GM12873 (cell line): ENCODE measurements at regions not wholly inside any gene's neighbourhood (a gene's known extent, or its start where the extent isn't known, plus 50 kb on each side); places are given as distances from the start of the nearest gene placed in this dataset.

ENCODE experiments used
- CTCF ChIP-seq: IDR thresholded peaks from 2 replicates; pipeline ENCODE4 v1.5.1; 2012; ENCODE audit warnings: low read depth, mild to moderate bottlenecking, moderate library complexity, low read length, control low read depth; ENCODE audit not compliant: insufficient read depth; ENCODE audit errors: missing control alignments

GRCh38 chr6:144349690-144350527, 64.8 kb downstream of the UTRN start:
- TF ChIP-seq CTCF: no peak

DNA sequence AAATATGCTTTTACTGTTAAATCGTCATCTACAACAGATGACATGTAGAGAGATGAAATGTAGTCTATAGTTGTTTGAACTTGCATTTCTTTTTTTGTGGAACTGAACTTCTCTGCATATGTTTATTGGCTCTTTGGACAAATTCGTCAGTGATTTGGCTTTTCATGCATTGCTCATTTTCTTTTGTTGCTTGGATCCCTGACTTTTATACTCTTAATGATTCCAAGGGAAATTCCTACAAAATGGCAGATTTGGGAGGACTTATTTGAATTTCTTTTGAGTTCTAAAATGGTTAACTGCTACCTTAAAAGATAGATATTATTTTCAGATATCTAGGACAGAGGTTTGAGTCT, 65.4 kb downstream of the UTRN start:
- no peak for TF ChIP-seq CTCF

- TF ChIP-seq CTCF: no peak
These were observed 66.4 kb downstream of the UTRN start for GRCh38 chr6:144351379-144352127.

- no peak for TF ChIP-seq CTCF
These were observed 67.2 kb downstream of the UTRN start for GRCh38 chr6:144352331-144352730.

DNA sequence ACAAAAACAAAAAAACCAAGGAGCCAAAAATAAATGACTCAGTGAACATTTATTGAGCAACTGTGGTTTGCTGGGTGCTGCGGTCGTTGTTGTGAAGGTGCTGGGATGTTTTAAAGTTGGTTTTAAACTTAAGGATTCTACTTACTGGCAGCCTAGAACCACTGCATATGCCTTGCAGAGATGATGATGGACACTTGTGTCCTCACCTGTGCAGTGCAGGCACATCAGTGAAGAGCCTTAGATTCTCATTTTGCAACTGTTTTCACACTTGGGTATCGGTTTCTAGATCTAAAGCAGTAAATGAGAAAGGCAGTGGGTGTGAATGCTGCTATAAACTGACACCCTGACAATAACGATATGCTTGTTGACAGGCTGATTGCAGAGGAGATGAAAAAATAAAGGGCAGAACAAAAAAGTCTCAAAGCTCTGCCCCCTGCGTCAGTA, 68.8 kb downstream of the UTRN start:
- no peak for TF ChIP-seq CTCF

DNA sequence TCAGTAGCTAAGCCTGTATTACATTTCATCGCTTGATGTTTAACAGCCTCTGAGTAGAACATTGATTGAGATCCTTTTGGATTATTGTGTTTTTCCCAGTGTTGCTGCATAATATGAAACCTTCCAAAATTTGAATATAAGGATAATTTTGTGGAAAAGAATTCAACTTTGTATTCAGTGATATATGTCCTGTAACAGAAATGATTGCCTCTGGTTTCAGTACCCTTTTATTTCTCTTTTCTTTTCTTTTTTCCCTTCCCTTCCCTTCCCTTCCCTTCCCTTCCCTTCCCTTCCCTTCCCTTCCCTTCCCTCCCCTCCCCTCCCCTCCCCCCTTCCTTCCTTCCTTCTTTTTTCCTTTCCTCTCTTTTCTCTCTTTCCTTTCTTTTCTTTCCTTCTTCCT, 74.6 kb downstream of the UTRN start:
- TF ChIP-seq CTCF: no peak

DNA sequence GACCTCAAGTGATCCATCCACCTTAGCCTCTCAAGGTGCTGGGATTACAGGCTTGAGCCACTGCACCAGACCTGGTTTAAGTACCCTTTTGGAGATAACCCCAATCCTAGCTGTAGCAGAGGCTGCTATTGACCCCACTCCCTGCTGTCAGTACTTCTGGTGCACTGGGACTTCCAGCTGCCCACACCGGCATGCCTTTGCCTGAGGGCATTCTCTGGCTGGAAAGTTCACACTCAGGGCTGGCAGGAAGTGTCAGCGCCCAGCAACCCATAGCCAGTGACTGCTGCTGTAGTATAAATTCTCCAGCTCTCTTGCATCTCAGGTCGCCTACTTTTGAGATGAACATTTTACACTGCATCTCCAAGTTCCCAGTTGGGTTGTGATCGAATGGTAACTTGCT, 75.3 kb downstream of the UTRN start:
- TF ChIP-seq CTCF: no peak
